CD4-positive, alpha-beta T cell (primary cell): ENCODE measurements at regions not wholly inside any gene's neighbourhood (a gene's known extent, or its start where the extent isn't known, plus 50 kb on each side); places are given as distances from the start of the nearest gene placed in this dataset.

ENCODE experiments used
- ATAC-seq: fragments of 200-7000 bp; cut with Tn5 transposase; one replicate; pipeline ENCODE4 v1.10.0; 2022; ENCODE audit warnings: mild to moderate bottlenecking; ENCODE audit not compliant: poor library complexity
- CTCF ChIA-PET: fragments of 350-600 bp; sonication (Branson Sonifier 250); formaldehyde crosslinking; loops from one replicate; lab custom pipeline; 2021; ENCODE audit warnings: antibody characterized with exemption, inconsistent platforms; lab: Charles Lee
- POLR2A ChIA-PET: fragments of 350-600 bp; sonication (Branson Sonifier 250); formaldehyde crosslinking; loops from one replicate; lab custom pipeline; 2021; ENCODE audit warnings: antibody characterized with exemption, inconsistent platforms; lab: Charles Lee
- DNase-seq, 14 experiments: peaks; one replicate each; pipeline ENCODE4 v3.0.0-alpha.2; 2013 to 2020; ENCODE audit warnings: mixed read lengths in 2 of 14
- H3K27ac ChIP-seq, 2 donors: one replicate each; pipeline versions ENCODE4 v1.5.1 to v1.7.0; 2013; ENCODE audit warnings: low read length in 2 of 2, low read depth in 1 of 2, mild to moderate bottlenecking in 1 of 2
- H3K27me3 ChIP-seq, 2 experiments: 1 replicate in 1 of 2; 2 replicates in 1 of 2; pipeline versions ENCODE4 v1.6.1 to v1.7.0; 2013; ENCODE audit warnings: low read length in 2 of 2, control low read depth in 1 of 2, mild to moderate bottlenecking in 1 of 2, moderate library complexity in 1 of 2; ENCODE audit not compliant: insufficient read depth in 2 of 2, control insufficient read depth in 1 of 2
- H3K36me3 ChIP-seq: one replicate; pipeline ENCODE4 v1.6.1; 2013; ENCODE audit warnings: low read length, control low read depth; ENCODE audit not compliant: insufficient read depth
- H3K4me1 ChIP-seq: one replicate; pipeline ENCODE4 v1.6.1; 2013; ENCODE audit warnings: low read length, control low read depth; ENCODE audit not compliant: insufficient read depth
- H3K4me3 ChIP-seq: one replicate; pipeline ENCODE4 v1.5.1; 2013; ENCODE audit warnings: mild to moderate bottlenecking, low read length, moderate library complexity
- H3K9me3 ChIP-seq, 2 experiments: 1 replicate in 1 of 2; 2 replicates in 1 of 2; pipeline versions ENCODE4 v1.6.1 to v1.7.0; 2013; ENCODE audit warnings: low read length in 2 of 2, mild to moderate bottlenecking in 2 of 2, control low read depth in 1 of 2, moderate library complexity in 1 of 2; ENCODE audit not compliant: control insufficient read depth in 1 of 2, insufficient read depth in 1 of 2
- H3K27ac Mint-ChIP-seq: one replicate; pipeline ENCODE4 v1.8.0; 2020; ENCODE audit warnings: mixed read lengths
- H3K27me3 Mint-ChIP-seq: one replicate; pipeline ENCODE4 v1.8.0; 2021; ENCODE audit warnings: mixed read lengths
- H3K36me3 Mint-ChIP-seq: one replicate; pipeline ENCODE4 v1.8.0; 2021; ENCODE audit warnings: low read depth, mixed read lengths
- H3K4me1 Mint-ChIP-seq: one replicate; pipeline ENCODE4 v1.8.0; 2021; ENCODE audit warnings: low read depth, mixed read lengths
- H3K4me3 Mint-ChIP-seq: one replicate; pipeline ENCODE4 v1.8.0; 2020; ENCODE audit warnings: mild to moderate bottlenecking, mixed read lengths
- H3K9me3 Mint-ChIP-seq: one replicate; pipeline ENCODE4 v1.8.0; 2020; ENCODE audit warnings: mixed read lengths
- CTCF ChIP-seq: fragments of 200-600 bp; IDR thresholded peaks from one replicate; pipeline ENCODE4 v1.8.0; 2022; ENCODE audit warnings: antibody characterized with exemption, mild to moderate bottlenecking
- intact Hi-C, 2 experiments: fragments of 100-400 bp; cut with DNase I in 1 of 2; cut with micrococcal nuclease in 1 of 2; formaldehyde crosslinking; loops; one replicate each; pipeline versions ENCODE4 v1.15.1 to v1.9.0; 2023 to 2025; cut with DNase I, micrococcal nuclease

- H3K4me1 Mint-ChIP-seq = no peaks in the 10 kb centered on the region
- Histone ChIP-seq H3K4me1 (no peaks in the 10 kb centered on the region), H3K36me3 (no peaks in the 10 kb centered on the region), H3K27me3 (no peaks in the 10 kb centered on the region), H3K27ac (no peak overlapping the region), H3K4me3 (no peak overlapping the region), H3K9me3 (no peaks in the 10 kb centered on the region)
- H3K4me3 Mint-ChIP-seq = no peak overlapping the region
- ATAC-seq (no peak), DNase-seq (no peak)
- H3K27me3 Mint-ChIP-seq = no peaks in the 10 kb centered on the region
- intact Hi-C loops = no loop called here
- H3K36me3 Mint-ChIP-seq = no peaks in the 10 kb centered on the region
- ChIA-PET POLR2A (no interaction called here), CTCF (no interaction called here)
- no peak for TF ChIP-seq CTCF
- no peak overlapping the region for H3K27ac Mint-ChIP-seq
- H3K9me3 Mint-ChIP-seq = peaks cover 4% of the 10 kb centered on the region
Observed at GRCh38 chr3:34584971-34585370, 786.5 kb downstream of the PDCD6IP start.

- H3K27ac ChIP-seq = no peak overlapping the region
- no peak for DNase-seq
- no peak overlapping the region for H3K27ac Mint-ChIP-seq
- no peak for TF ChIP-seq CTCF
- POLR2A ChIA-PET = no interaction called here
- CTCF ChIA-PET = no interaction called here
- no peaks in the 10 kb centered on the region for H3K4me1 Mint-ChIP-seq
- intact Hi-C loops = no loop called here
- H3K4me3 ChIP-seq = no peak overlapping the region
- H3K4me3 Mint-ChIP-seq = no peak overlapping the region
- peaks cover 0 to 4% of the 10 kb centered on the region in 2 experiments for H3K9me3 ChIP-seq
- no peak for ATAC-seq
- peaks cover 7% of the 10 kb centered on the region for H3K9me3 Mint-ChIP-seq
- H3K4me1 ChIP-seq = no peaks in the 10 kb centered on the region
- H3K36me3 Mint-ChIP-seq = no peaks in the 10 kb centered on the region
- H3K27me3 ChIP-seq = no peaks in the 10 kb centered on the region
- no peaks in the 10 kb centered on the region for H3K36me3 ChIP-seq
- H3K27me3 Mint-ChIP-seq = no peaks in the 10 kb centered on the region
Observed at GRCh38 chr3:34599595-34599994, 801.2 kb downstream of the PDCD6IP start.

GRCh38 chr3:34619990-34620389 lies 821.6 kb downstream of the PDCD6IP start:
- no peak for ATAC-seq
- Mint-ChIP-seq H3K27ac (no peak overlapping the region), H3K9me3 (peaks cover 31% of the 10 kb centered on the region), H3K36me3 (no peaks in the 10 kb centered on the region), H3K4me3 (no peak overlapping the region), H3K4me1 (no peaks in the 10 kb centered on the region), H3K27me3 (no peaks in the 10 kb centered on the region)
- intact Hi-C loops = no loop called here
- H3K4me3 ChIP-seq = no peak overlapping the region
- no peaks in the 10 kb centered on the region for H3K4me1 ChIP-seq
- no peak for TF ChIP-seq CTCF
- H3K36me3 ChIP-seq = no peaks in the 10 kb centered on the region
- POLR2A ChIA-PET = no interaction called here
- no peak overlapping the region for H3K27ac ChIP-seq
- DNase-seq = no peak
- CTCF ChIA-PET = no interaction called here
- no peaks in the 10 kb centered on the region for H3K27me3 ChIP-seq
- H3K9me3 ChIP-seq = peaks cover 0 to 13% of the 10 kb centered on the region in 2 experiments
